ENCODE measurements at regions not wholly inside any gene's neighbourhood (a gene's known extent, or its start where the extent isn't known, plus 50 kb on each side); places are given as distances from the start of the nearest gene placed in this dataset.

DNA sequence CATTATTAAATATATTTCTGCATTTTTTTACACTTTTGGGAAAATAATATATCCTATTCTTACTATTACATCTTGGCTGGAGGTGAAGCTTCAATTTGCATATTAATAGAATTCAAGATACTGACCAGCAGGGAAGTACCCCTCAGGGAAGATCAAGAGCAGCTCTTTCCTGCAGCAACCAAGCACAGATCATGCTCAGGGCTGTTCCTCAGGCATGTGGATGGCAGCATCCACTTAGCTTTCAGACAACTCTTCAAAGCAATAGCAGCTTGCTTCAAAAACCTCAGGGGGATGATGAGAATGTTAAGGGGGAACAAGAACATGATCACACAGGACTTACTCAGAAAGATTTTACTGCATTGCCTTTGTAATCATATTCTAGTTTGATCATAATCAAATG is 731.8 kb downstream of the SEMA5A start:
- Histone ChIP-seq H3K9ac (ENCODE audit: low read length) (no peak overlapping the region), H4K20me1 (ENCODE audit: insufficient read depth, low read length) (no peaks in the 10 kb centered on the region), H3K4me3 (ENCODE audit: low read depth, low read length, poor library complexity, severe bottlenecking) (no peak overlapping the region), H3K9me2 (ENCODE audit: low read depth, low read length) (no peaks in the 10 kb centered on the region), H3K27me3 (ENCODE audit: insufficient read depth, low read length) (no peaks in the 10 kb centered on the region), H3K79me2 (ENCODE audit: insufficient read depth, low read length) (no peaks in the 10 kb centered on the region), H3K4me2 (ENCODE audit: low read length) (no peak overlapping the region), H3K36me3 (ENCODE audit: insufficient read depth, low read length) (no peaks in the 10 kb centered on the region), H3K4me1 (ENCODE audit: insufficient read depth, low read length, severe bottlenecking) (no peaks in the 10 kb centered on the region), H3K9me3 (ENCODE audit: low read length) (no peaks in the 10 kb centered on the region), H2AFZ (ENCODE audit: low read length) (no peak overlapping the region), H3F3A (ENCODE audit: insufficient read depth, low read length) (no peaks in the 10 kb centered on the region), H3K27ac (ENCODE audit: low read depth, low read length, poor library complexity, severe bottlenecking) (no peak overlapping the region)
- TF ChIP-seq, protein P1, sequence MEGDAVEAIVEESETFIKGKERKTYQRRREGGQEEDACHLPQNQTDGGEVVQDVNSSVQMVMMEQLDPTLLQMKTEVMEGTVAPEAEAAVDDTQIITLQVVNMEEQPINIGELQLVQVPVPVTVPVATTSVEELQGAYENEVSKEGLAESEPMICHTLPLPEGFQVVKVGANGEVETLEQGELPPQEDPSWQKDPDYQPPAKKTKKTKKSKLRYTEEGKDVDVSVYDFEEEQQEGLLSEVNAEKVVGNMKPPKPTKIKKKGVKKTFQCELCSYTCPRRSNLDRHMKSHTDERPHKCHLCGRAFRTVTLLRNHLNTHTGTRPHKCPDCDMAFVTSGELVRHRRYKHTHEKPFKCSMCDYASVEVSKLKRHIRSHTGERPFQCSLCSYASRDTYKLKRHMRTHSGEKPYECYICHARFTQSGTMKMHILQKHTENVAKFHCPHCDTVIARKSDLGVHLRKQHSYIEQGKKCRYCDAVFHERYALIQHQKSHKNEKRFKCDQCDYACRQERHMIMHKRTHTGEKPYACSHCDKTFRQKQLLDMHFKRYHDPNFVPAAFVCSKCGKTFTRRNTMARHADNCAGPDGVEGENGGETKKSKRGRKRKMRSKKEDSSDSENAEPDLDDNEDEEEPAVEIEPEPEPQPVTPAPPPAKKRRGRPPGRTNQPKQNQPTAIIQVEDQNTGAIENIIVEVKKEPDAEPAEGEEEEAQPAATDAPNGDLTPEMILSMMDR (IDR thresholded peaks at IDR 0.05; ENCODE audit: low read length) = no peak
- no peak for TF ChIP-seq EZH2 (IDR thresholded peaks at IDR 0.05; ENCODE audit: borderline replicate concordance, low read length)

DNA sequence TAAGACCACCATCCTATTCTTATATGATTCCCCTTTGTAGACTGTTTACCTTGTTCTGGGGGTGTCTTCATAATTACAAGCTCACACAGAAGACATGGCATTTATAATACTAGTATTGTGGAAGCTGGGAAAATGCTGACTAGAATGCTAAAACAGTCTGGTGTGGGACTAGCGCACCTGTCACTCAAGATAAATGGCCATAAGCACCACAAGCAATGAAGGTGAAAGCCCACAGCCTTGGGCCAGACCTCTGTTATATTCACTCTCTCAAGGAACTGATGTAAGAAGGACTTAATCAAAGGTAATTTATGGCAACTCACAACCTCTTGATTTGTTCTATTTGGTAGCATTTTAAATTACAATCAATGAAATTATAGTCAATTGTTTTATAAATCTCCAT is 721.5 kb downstream of the SEMA5A start:
- Histone ChIP-seq H3K4me3 (ENCODE audit: low read depth, low read length, poor library complexity, severe bottlenecking) (no peak overlapping the region), H3K36me3 (ENCODE audit: insufficient read depth, low read length) (no peaks in the 10 kb centered on the region), H3F3A (ENCODE audit: insufficient read depth, low read length) (no peaks in the 10 kb centered on the region), H3K79me2 (ENCODE audit: insufficient read depth, low read length) (no peaks in the 10 kb centered on the region), H3K4me2 (ENCODE audit: low read length) (no peak overlapping the region), H4K20me1 (ENCODE audit: insufficient read depth, low read length) (no peaks in the 10 kb centered on the region), H3K4me1 (ENCODE audit: insufficient read depth, low read length, severe bottlenecking) (no peaks in the 10 kb centered on the region), H3K27ac (ENCODE audit: low read depth, low read length, poor library complexity, severe bottlenecking) (no peak overlapping the region), H3K9ac (ENCODE audit: low read length) (no peak overlapping the region), H3K9me3 (ENCODE audit: low read length) (no peaks in the 10 kb centered on the region), H2AFZ (ENCODE audit: low read length) (no peak overlapping the region), H3K27me3 (ENCODE audit: insufficient read depth, low read length) (no peaks in the 10 kb centered on the region), H3K9me2 (ENCODE audit: low read depth, low read length) (no peaks in the 10 kb centered on the region)
- TF ChIP-seq EZH2 (IDR thresholded peaks at IDR 0.05; ENCODE audit: borderline replicate concordance, low read length) = no peak
- TF ChIP-seq, protein P1 (IDR thresholded peaks at IDR 0.05; ENCODE audit: low read length) = no peak

DNA sequence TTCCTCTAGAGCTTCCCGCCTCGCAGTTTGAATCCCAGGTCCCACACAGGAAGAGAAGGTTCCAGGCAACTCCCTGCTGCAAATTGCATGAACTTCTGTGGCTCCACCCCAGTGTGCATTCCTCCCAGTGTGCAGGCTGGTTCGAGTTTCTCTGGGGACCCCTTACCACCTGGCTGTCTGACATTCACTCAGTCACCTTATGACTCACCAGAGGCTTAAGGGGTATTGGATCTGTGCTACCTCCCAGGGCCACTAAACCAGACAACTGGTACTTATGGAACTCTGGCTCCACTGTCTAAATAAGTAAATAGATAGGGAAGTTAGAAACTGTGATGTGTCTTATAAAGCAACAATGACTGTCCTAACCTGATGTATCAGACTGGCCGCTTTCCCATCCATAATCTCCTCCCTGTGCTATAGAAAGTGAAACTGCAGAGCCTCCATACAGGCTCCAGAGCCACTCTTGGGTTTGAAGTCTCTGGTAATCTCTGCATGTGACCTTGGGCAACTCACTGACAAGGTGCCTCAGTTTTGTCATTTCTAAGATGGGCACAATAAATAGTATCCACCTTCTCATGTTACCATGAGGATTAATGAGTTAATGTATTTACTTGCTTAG is 720.6 kb downstream of the SEMA5A start:
- Histone ChIP-seq H3F3A (ENCODE audit: insufficient read depth, low read length) (no peaks in the 10 kb centered on the region), H3K4me1 (ENCODE audit: insufficient read depth, low read length, severe bottlenecking) (no peaks in the 10 kb centered on the region), H3K27me3 (ENCODE audit: insufficient read depth, low read length) (no peaks in the 10 kb centered on the region), H3K36me3 (ENCODE audit: insufficient read depth, low read length) (no peaks in the 10 kb centered on the region), H3K9me3 (ENCODE audit: low read length) (no peaks in the 10 kb centered on the region), H3K9me2 (ENCODE audit: low read depth, low read length) (no peaks in the 10 kb centered on the region), H3K79me2 (ENCODE audit: insufficient read depth, low read length) (no peaks in the 10 kb centered on the region), H3K9ac (ENCODE audit: low read length) (no peak overlapping the region), H3K4me3 (ENCODE audit: low read depth, low read length, poor library complexity, severe bottlenecking) (no peak overlapping the region), H2AFZ (ENCODE audit: low read length) (no peak overlapping the region), H3K27ac (ENCODE audit: low read depth, low read length, poor library complexity, severe bottlenecking) (no peak overlapping the region), H3K4me2 (ENCODE audit: low read length) (no peak overlapping the region), H4K20me1 (ENCODE audit: insufficient read depth, low read length) (no peaks in the 10 kb centered on the region)
- no peak for TF ChIP-seq EZH2 (IDR thresholded peaks at IDR 0.05; ENCODE audit: borderline replicate concordance, low read length)
- TF ChIP-seq, protein P1 (IDR thresholded peaks at IDR 0.05; ENCODE audit: low read length) = no peak

All from OCI-LY1 (cell line).